ENCODE measurements at regions not wholly inside any gene's neighbourhood (a gene's known extent, or its start where the extent isn't known, plus 50 kb on each side); places are given as distances from the start of the nearest gene placed in this dataset.

GRCh38 chr11:97740801-97741151 lies 1280.0 kb upstream of the CNTN5 start:
- TF ChIP-seq CTCF (IDR thresholded peaks at IDR 0.05) (no peak), POLR2A (IDR thresholded peaks at IDR 0.05) (no peak)

Measured in breast epithelium (tissue), 3 donors.